GM21619 (cell line): ENCODE measurements at regions not wholly inside any gene's neighbourhood (a gene's known extent, or its start where the extent isn't known, plus 50 kb on each side); places are given as distances from the start of the nearest gene placed in this dataset.
A peak's percentile ranks its signal among the peaks of the same experiment; 100 is the strongest.

ENCODE experiments used
- ATAC-seq: cut with Tn5 transposase; IDR thresholded peaks from one replicate; pipeline ENCODE4 v1.9.1; 2021; ENCODE audit not compliant: unreplicated experiment

GRCh38 chr10:56679578-56679977 lies 318.5 kb upstream of the ZWINT start:
- no peak for ATAC-seq

- peak; percentile 91 for ATAC-seq
These were observed 301.8 kb upstream of the ZWINT start for GRCh38 chr10:56662765-56663447.

GRCh38 chr10:56653289-56653688 lies 292.2 kb upstream of the ZWINT start:
- no peak for ATAC-seq

- ATAC-seq = no peak
These were observed 285.5 kb upstream of the ZWINT start for GRCh38 chr10:56646329-56647111.

GRCh38 chr10:56633876-56634452 lies 272.9 kb upstream of the ZWINT start:
- ATAC-seq = peak; percentile 100

- ATAC-seq = no peak
These were observed 271.5 kb upstream of the ZWINT start for GRCh38 chr10:56632537-56632936.

- peak; percentile 56 for ATAC-seq
These were observed 263.0 kb upstream of the ZWINT start for GRCh38 chr10:56624082-56624481.

GRCh38 chr10:56623064-56623463 lies 262.0 kb upstream of the ZWINT start:
- ATAC-seq = peak; percentile 41

- ATAC-seq = peak; percentile 72
These were observed 261.4 kb upstream of the ZWINT start for GRCh38 chr10:56622335-56622973.

GRCh38 chr10:56606202-56606601 lies 245.1 kb upstream of the ZWINT start:
- no peak for ATAC-seq

- ATAC-seq = no peak
These were observed 244.0 kb upstream of the ZWINT start for GRCh38 chr10:56605051-56605450.

- ATAC-seq = no peak
These were observed 243.6 kb upstream of the ZWINT start for GRCh38 chr10:56604624-56605023.

- ATAC-seq = no peak
These were observed 238.1 kb upstream of the ZWINT start for GRCh38 chr10:56599201-56599600.

GRCh38 chr10:56596257-56596656 lies 235.2 kb upstream of the ZWINT start:
- no peak for ATAC-seq

- no peak for ATAC-seq
These were observed 232.1 kb upstream of the ZWINT start for GRCh38 chr10:56593120-56593519.

- ATAC-seq = no peak
These were observed 225.4 kb upstream of the ZWINT start for GRCh38 chr10:56586461-56586891.

- no peak for ATAC-seq
These were observed 224.6 kb upstream of the ZWINT start for GRCh38 chr10:56585447-56586171.

GRCh38 chr10:56583316-56583715 lies 222.3 kb upstream of the ZWINT start:
- ATAC-seq = no peak

GRCh38 chr10:56567580-56567979 lies 206.5 kb upstream of the ZWINT start:
- no peak for ATAC-seq

- ATAC-seq = no peak
These were observed 200.3 kb upstream of the ZWINT start for GRCh38 chr10:56561336-56561735.

GRCh38 chr10:56551037-56551436 lies 190.0 kb upstream of the ZWINT start:
- no peak for ATAC-seq
